Loucy (cell line): ENCODE measurements at regions not wholly inside any gene's neighbourhood (a gene's known extent, or its start where the extent isn't known, plus 50 kb on each side); places are given as distances from the start of the nearest gene placed in this dataset.

Experiments used
- CTCF ChIP-seq: fragments of 200-600 bp; sonication (generic); conservative IDR thresholded peaks from 2 replicates; pipeline ENCODE4 v1.5.1; 2014; ENCODE audit warnings: mild to moderate bottlenecking, antibody characterized with exemption, low read length
- EZH2phosphoT487 ChIP-seq: fragments of 200-600 bp; IDR thresholded peaks from 2 replicates; pipeline ENCODE4 v1.6.1; 2018; ENCODE audit warnings: antibody characterized with exemption, mild to moderate bottlenecking, moderate library complexity, borderline replicate concordance

DNA sequence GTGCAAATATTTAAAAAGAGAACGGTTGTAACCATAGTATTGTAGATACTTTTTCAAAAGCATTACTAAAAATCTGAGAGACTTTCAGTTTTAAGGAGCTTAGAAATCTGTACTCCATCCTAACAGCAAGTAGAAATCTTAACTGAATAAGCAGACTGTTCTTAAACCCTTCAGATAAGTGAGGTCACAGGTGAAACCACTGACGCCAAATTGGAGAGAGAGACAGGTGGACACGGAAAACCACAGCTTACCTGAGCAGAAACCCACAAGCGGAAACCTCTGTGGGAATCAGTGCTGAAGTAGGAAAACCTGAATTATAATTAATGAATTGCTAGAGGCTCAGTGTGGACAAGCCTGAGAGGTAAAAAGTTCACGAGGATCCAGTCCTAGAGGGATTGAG, 959.4 kb upstream of the CELF4 start:
- TF ChIP-seq CTCF (no peak), EZH2phosphoT487 (no peak)
